ENCODE measurements at regions not wholly inside any gene's neighbourhood (a gene's known extent, or its start where the extent isn't known, plus 50 kb on each side); places are given as distances from the start of the nearest gene placed in this dataset.

DNA sequence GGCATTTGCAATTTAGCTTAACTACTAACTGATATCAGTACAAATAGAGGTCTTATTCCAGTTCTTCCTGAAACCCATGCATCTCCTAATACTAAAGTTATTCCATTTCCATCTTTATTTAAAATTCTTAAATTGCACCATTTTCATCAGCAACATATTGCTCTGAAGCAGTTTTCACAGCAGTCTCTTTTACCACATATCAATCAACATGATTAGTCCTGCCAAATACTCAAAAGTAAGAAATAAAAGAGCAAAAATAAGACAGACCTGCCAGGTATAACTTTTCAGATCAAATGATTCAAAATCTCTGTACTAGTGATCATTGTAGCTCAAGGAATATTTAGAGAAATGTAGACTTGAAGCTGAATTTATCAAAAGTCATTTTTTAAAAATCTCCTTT is 141.7 kb downstream of the SLITRK1 start:
- TF ChIP-seq, protein P1, sequence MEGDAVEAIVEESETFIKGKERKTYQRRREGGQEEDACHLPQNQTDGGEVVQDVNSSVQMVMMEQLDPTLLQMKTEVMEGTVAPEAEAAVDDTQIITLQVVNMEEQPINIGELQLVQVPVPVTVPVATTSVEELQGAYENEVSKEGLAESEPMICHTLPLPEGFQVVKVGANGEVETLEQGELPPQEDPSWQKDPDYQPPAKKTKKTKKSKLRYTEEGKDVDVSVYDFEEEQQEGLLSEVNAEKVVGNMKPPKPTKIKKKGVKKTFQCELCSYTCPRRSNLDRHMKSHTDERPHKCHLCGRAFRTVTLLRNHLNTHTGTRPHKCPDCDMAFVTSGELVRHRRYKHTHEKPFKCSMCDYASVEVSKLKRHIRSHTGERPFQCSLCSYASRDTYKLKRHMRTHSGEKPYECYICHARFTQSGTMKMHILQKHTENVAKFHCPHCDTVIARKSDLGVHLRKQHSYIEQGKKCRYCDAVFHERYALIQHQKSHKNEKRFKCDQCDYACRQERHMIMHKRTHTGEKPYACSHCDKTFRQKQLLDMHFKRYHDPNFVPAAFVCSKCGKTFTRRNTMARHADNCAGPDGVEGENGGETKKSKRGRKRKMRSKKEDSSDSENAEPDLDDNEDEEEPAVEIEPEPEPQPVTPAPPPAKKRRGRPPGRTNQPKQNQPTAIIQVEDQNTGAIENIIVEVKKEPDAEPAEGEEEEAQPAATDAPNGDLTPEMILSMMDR (IDR thresholded peaks at IDR 0.05; ENCODE audit: insufficient read depth, low read length, missing control alignments), result no peak
- CTCF ChIA-PET, result no interaction called here
- no peak for DNase-seq (ENCODE audit: low read depth, low spot score)
- H3K4me3 ChIP-seq (ENCODE audit: low read depth, low read length), result no peak overlapping the region
- POLR2A ChIA-PET, result no interaction called here

DNA sequence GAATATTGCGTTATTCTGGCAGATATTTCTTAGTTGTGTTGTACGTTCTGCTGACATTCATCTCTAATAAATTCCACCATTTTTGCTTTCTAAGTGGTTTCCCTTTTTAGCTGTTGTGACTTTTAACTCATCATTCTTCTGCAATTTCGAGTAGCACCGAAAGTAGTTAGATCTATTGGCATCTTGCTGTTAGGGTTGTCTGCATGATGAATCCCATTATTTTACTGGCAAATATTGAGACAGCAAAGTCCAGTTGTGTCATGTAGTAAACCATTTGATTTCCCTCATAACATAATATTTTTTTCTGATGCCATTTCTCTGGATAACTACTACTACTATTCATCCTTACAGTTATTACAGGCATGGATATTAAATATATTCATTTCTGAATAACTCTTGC is 143.9 kb downstream of the SLITRK1 start:
- no peak for DNase-seq (ENCODE audit: low read depth, low spot score)
- TF ChIP-seq, protein P1 (IDR thresholded peaks at IDR 0.05; ENCODE audit: insufficient read depth, low read length, missing control alignments), result no peak
- CTCF ChIA-PET, result no interaction called here
- POLR2A ChIA-PET, result no interaction called here
- H3K4me3 ChIP-seq (ENCODE audit: low read depth, low read length), result no peak overlapping the region

DNA sequence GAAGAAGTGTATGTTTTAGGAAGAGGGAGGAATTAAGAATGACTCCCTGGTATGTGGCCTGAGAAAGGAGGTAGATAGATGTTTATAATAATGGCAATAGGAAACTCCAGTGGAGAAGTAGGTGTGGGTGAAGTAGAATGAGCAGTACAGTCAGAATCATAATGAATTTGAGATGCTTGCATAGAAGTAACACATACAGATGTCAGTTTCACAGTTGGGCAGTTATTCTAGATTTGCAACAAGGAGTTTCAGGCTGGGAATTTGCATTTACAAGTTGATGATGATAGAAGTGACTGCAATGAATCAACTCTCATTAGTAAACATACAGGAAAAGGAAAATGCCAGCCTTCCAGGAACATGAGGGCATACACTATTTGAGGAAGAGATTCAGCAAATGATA is 149.0 kb downstream of the SLITRK1 start:
- H3K4me3 ChIP-seq (ENCODE audit: low read depth, low read length), result no peak overlapping the region
- DNase-seq (ENCODE audit: low read depth, low spot score), result no peak
- CTCF ChIA-PET, result no interaction called here
- POLR2A ChIA-PET, result interaction anchor here (0.6 kb wide), 1 partner anchor 661 kb away, joined by 3 read pairs; no protein-coding TSS in a partner anchor
- TF ChIP-seq, protein P1 (IDR thresholded peaks at IDR 0.05; ENCODE audit: insufficient read depth, low read length, missing control alignments), result no peak

DNA sequence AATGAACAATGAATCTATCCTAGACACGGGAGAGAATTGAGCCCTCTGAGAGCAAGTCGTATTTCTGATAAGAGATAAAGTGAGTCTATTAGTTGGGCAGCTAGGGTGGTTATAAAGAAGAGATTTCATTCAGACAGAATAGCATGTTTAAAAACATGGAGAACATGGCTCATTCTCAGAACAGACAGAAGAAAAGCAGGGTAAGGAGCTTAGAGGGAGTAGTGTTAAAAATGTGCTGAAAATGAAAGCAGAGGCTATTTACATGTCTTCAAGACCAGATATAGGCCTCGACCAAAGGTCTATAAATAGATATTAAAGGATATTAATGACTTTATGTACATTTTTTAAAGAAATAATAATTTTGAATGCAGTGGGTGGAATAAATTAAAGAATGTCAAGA is 149.5 kb downstream of the SLITRK1 start:
- CTCF ChIA-PET, result no interaction called here
- POLR2A ChIA-PET, result no interaction called here
- TF ChIP-seq, protein P1 (IDR thresholded peaks at IDR 0.05; ENCODE audit: insufficient read depth, low read length, missing control alignments), result no peak
- no peak for DNase-seq (ENCODE audit: low read depth, low spot score)
- H3K4me3 ChIP-seq (ENCODE audit: low read depth, low read length), result no peak overlapping the region

DNA sequence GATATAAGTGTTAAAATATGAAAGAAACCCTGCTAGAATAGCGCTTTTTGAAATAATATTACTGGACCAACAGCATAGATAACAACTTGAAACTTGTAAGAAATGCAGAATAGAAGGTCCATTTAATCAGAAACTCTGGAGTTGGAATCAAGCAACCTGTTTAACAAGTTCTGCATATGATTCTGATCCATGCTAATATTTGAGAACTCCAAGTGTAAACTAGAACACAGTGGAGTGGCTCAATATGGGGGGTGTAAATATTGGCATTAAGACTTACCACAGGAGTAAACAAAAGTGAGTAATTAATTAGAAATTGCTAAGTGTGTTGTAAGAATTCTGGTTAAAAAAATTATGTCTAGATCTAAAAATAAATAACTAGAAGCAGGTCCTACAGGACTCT is 151.2 kb downstream of the SLITRK1 start:
- CTCF ChIA-PET, result interaction anchor here (1.2 kb wide), 1 partner anchor 19 kb away, joined by 3 read pairs; no protein-coding TSS in a partner anchor
- TF ChIP-seq, protein P1 (IDR thresholded peaks at IDR 0.05; ENCODE audit: insufficient read depth, low read length, missing control alignments), result no peak
- no peak for DNase-seq (ENCODE audit: low read depth, low spot score)
- POLR2A ChIA-PET, result no interaction called here
- no peak overlapping the region for H3K4me3 ChIP-seq (ENCODE audit: low read depth, low read length)

DNA sequence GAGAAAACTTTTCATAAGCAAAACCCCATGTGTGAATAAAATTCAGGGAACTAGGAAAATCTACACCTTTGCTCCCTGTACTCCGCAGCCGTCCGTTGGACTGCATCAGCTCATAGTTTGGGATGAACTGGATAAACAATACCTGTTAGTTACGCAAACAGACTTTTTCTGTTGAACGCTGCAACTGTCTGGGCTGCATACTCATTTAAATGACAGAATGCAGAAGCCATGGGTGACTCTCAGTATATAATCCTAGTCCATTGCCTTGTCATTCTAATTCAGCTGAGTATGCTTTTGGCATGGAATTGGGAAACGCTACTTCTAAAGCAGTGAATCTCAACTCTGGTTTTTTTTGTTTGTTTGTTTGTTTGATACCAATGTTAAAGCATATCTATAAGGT is 151.6 kb downstream of the SLITRK1 start:
- TF ChIP-seq, protein P1 (IDR thresholded peaks at IDR 0.05; ENCODE audit: insufficient read depth, low read length, missing control alignments), result no peak
- DNase-seq (ENCODE audit: low read depth, low spot score), result no peak
- no peak overlapping the region for H3K4me3 ChIP-seq (ENCODE audit: low read depth, low read length)
- POLR2A ChIA-PET, result no interaction called here
- CTCF ChIA-PET, result interaction anchor here (1.2 kb wide), 1 partner anchor 20 kb away, joined by 3 read pairs; no protein-coding TSS in a partner anchor
